Cardiac septum (tissue), 1 donor: ENCODE measurements at regions not wholly inside any gene's neighbourhood (a gene's known extent, or its start where the extent isn't known, plus 50 kb on each side); places are given as distances from the start of the nearest gene placed in this dataset.
"Not testable (repeated sequence)": the region's sequence is repeated elsewhere in the genome, so short reads cannot be mapped to it uniquely, and the experiment has no call there.

Experiments used
- DNase-seq: peaks from one replicate; pipeline ENCODE4 v3.0.0-alpha.2; 2020; ENCODE audit warnings: low spot score
- intact Hi-C: fragments of 100-400 bp; cut with DNase I; formaldehyde crosslinking; loops from one replicate; pipeline ENCODE4 v1.14.0; 2022
- donor health status: DM: no; HTN: no; CAD: no.

DNA sequence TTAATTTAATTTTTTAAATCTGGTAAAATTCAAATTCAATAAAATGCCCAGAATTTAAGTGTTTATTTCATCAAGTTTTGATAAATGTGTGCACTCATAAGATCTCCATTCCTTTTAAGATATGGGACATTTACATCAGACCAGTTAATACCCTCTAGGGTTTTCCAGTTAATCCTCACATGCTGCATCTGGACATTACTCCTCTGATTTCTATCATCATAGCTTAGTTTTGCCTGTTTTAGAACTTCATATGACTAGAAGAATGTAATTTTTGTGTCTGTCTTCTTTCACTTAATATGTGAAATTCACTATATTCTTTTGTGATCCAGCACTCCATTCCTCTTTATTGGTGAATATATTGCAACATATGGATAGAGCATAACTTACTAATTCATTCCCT, 727.7 kb upstream of the FAM241A start:
- DNase-seq: no peak
- intact Hi-C loops: no loop called here

DNA sequence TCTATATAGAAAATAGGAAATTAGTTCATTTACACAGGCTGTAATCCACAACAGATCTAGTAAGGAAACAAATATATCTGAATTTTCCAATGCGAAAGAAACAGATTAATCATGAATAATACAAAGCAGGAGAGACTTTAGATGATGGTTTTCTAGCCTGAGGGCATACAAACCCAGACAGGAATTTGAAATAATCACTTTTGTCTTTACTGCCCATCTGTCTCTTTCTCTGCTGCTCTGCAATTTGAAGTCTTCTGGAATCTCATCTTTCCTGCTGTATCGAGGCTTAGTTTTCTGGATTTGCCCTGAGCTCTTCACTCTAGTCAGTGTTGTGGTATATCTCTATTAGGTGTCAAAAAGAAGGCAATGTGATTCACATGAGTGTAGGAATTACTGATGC, 711.8 kb upstream of the FAM241A start:
- intact Hi-C loops: no loop called here
- DNase-seq: no peak

DNA sequence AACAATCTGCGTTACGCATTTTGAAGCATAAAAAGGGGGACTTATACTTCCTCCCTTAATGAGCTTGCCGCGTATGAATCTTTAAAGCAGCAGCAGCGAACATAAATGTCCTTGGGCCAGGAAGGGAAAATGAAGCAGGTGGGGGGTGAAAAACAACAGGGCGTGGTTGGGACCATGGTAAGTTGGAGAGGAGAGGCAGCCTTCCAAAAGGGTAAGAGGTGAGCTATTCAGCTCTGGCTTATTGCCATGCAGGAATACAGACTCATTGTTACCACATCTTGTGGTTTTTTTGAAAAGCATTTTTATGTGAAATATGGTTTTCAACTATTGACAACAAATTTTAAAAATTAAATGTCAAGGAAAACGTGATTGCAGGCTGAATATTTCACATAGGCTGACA, 710.7 kb upstream of the FAM241A start:
- intact Hi-C loops: no loop called here
- no peak for DNase-seq

DNA sequence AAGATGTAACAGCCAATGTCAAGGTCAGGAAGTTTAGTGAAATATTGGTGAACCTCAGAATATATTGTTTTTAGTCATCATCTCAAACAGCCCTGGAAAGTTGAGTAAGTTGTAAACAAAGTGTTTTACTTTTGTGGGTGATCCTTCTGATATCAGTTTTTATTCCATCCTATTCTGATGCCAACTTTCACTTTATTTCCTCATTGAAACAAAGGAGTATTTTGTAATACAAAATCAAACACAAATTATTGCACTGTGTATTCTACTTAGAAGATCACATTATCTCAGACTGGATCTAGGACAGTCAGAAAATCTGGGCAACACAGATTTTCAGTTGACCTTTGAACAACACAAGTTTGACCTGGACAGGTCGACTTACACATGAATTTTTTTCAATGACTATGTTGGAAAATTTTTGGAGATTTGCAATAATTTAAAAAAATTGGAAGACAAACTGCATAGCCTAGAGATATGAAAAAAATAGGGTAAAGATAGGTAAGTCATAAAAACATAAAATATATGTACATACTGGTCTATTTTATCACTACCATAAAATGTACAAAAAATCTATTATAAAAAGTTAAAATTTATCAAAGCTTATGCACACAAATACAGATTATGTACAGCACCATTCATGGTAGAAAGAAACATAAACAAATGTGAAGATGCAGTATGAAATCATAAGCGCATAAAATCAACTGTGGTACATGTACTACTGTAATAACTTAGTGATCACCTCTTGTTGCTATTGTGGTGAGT, 709.1 kb upstream of the FAM241A start:
- DNase-seq: no peak
- intact Hi-C loops: no loop called here

DNA sequence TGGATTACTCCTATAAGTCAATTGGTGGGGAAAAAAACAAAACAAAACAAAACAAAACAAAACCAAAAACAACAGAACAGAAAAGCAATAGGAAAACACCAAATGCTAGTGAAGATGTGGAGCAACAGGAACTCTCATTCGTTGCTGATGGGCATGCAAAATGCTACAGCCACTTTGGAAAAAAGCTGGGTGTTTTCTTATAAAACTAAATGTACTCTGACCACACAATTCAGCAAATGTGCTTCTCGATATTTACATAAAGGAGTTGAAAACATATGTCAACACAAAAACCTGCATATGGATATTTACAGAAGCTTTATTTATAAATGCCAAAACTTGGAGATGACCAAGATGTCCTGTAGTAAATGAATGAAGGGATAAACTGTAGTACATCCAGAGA, 703.6 kb upstream of the FAM241A start:
- intact Hi-C loops: no loop called here
- DNase-seq: no peak

DNA sequence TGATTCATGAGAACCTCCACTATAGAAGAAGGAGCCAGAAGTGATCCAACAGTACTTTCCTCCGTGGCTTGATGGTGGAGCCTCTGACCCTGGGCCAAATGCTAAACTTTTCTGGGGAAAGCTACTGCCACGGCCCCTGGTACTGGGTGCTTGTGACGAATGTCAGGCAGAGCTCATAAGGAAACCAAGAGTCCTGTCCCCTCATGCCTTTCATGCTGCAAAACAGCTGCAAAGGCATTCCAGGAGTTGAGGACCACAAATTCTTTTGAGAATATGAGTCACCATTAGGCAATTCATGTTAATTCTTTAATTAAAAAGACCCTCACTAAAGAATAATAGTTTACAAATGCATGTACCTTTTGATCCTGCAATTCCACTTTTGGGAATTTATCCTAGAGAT, 700.4 kb upstream of the FAM241A start:
- DNase-seq, intact Hi-C loops: not testable (repeated sequence)

DNA sequence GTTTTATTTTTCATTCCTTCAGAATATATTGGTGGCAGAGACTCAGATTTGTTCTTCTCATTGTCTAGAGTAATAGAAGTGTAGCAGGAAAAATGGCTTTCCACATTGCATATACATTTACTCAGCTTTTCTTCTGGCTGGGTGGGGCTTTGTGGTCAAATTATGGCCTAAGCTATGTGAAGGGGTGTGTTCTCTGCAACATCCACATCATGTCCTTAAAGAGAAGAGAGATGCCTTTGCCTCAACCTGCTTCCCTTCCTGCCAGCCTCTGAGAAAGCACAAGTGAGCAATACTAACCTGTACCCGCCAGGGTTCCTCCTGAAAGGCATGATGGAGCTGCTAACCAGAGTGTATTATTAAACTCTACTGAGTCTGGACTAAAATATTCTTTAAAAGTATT, 695.6 kb upstream of the FAM241A start:
- no peak for DNase-seq
- intact Hi-C loops: no loop called here

DNA sequence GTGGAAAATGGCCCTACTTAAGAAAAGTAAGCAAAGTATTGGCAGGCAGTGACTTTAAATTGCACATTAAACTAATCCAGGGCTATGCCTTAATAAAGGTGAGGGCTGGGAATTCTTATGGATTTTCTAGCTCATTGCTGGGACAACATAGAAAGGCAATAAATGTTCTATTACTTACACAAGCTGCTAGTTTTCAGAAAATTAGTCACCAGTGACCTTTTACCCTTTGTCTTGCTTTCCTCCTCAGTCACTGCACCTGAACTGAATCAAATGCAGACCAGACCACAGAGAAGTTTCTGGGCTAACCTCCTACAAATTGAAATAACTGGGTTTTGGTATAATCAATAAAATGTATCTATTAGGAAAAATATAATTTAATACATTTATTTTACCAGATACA, 694.4 kb upstream of the FAM241A start:
- intact Hi-C loops: no loop called here
- no peak for DNase-seq

DNA sequence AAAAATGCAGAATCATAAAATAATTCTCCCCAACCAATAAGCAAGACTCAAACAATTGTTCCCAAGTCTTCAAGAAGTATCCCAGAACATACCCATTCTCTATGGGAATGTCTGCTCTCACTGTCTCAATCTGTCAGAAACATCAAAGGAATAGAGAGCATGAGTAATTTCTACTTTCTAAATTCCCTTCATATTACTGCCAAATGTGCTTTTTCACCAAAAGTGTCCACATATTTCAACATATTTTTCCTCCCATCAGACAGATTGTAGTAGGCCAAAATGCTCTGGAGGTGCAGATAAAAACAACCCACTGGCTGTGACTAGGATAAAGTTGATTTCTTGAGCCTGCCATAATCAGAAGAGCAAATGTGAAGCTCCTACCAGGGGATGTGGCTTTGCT, 692.0 kb upstream of the FAM241A start:
- no peak for DNase-seq
- intact Hi-C loops: no loop called here

DNA sequence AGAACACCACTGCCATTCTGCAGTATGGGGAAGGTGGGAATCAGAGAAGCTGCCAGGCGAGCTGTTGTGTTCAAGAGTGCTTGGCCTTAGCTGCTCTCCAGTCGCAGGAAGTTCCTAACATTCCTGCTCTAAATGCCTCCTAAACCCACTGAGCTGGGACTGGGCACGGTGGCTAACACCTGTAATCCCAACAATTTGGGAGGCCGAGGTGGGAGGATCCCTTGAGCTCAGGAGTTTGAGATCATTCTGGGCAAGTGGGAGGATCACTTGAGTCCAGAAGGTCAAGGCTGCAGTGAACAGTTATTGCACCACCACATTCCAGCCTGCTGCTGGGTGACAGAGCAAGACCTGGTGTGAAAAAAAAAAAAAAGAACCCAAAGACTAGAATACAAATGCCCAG, 690.3 kb upstream of the FAM241A start:
- intact Hi-C loops: no loop called here
- DNase-seq: no peak

DNA sequence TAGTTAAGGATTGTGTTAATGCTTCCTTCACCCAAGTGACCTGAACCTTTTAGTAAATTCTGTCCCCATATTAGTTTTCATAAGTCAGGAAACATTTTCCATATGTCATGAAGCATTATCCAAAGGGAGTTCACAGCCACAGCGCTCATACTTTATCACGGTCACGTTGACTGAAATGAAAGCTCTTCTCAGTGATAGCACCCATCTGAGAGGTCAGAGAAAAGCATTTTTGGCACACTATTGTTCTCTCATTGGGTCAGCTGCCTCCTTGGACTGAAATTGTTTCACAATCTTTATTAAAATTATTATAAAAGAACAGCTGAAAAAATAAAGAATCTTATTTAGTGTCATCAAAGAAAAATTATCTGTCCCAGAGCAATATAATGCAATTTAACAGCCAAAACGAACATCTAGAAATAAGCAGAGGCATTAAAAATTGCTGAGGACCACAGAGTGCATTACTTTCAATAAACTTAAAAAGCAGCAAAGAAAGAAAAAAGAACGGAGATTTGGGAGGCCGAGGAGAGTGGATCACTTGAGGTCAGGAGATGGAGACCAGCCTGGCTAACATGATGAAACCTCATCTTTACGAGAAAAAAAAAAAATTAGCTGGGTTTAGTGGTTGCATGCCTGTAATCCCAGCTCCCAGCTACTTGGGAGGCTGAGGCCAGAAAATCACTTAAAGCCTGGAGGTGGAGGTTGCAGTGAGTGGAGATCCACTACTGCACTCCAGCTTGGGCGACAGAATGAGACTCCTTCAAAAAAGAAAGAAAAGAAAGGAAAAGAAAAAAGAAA, 680.8 kb upstream of the FAM241A start:
- intact Hi-C loops: no loop called here
- no peak for DNase-seq

DNA sequence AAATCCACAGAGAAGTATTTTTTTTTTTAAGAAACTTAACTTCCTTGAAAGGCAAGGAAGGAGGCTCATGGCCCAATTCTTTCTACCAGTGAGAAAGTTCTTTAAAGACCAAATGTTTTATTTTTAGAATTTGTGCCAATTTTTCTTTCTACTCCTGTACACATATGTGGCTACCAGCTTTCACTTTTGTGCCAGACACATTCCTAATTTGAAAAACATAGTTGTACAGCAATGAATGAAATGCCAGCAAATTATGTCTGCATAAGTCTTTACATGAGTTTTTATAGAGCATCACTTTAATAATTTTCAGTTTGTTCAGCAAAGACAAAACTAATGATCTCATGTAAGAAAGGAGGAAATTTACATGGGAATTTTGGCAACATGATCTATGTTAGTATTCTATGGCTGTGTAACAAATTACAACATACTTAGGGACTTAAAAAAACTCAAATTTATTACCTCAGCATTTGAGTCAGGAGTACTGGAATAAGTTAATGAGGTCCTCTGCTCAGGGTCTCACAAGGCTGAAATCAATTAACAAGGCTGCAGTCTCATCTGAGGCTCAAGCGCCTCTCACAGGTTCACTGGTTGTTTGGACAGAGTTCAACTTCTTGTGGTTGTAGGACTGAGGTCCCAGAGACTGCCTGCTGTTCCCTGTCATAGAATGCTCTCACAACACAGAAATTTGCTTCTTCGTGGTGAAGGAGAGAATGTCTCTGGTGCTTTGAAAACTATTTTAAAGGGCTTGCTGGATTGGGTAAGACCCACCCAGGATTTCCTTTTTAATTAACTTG, 678.2 kb upstream of the FAM241A start:
- intact Hi-C loops: no loop called here
- no peak for DNase-seq

DNA sequence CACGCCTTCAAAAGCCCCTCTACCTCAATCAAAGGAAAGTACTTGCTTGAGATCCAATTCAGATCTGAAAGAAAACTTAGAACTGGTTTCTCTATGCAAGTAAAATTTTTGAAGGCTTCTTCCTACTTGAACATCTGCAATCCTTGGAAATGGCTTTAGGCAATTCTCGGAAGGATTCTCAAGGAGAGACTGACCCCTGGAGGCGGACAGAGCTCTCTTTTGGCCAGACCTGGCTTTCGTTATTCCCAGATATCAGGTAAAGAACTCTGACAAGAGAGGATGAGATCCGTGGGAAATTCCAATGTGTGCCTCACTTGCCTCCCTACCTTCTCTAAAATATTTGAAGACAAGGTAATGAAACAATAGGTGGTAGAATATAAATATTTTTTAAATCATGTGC, 670.3 kb upstream of the FAM241A start:
- no peak for DNase-seq
- intact Hi-C loops: no loop called here

DNA sequence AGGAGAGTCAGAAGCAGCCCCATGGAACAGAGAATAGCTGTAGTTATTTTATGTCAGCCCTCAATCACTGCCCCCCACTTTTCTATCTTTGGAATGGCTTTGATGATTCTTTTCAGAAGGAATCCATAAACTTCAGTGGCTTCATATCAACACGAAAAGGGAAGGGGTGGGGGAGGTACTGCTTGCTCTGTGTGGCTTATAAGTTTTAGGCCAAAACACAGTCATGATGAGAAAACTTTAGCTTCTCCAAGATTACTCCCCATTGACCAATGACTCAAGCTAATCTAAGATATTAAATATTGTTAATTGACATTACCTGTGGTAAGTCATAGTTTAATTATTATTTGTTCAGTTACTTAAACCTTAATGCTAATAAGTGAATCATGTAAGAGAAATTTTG, 669.6 kb upstream of the FAM241A start:
- no peak for DNase-seq
- intact Hi-C loops: no loop called here

DNA sequence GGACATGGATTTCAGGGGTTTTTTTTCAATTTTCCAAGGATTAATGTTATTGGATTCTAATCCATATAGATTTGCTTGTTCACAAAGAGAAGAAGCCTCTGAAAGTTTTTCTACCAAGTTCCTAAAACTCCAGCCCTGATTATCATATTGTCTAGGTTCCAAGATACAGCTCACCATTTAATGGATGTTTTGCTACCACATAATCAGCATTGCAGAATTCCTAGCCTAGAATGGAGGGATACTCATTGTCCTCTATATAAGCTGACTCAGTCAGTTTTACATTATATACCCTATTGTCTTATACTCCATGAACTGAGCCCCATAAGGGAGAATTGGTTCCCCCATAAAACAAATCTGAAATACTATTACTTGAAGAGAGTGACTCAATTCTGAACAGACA, 664.7 kb upstream of the FAM241A start:
- no peak for DNase-seq
- intact Hi-C loops: no loop called here

DNA sequence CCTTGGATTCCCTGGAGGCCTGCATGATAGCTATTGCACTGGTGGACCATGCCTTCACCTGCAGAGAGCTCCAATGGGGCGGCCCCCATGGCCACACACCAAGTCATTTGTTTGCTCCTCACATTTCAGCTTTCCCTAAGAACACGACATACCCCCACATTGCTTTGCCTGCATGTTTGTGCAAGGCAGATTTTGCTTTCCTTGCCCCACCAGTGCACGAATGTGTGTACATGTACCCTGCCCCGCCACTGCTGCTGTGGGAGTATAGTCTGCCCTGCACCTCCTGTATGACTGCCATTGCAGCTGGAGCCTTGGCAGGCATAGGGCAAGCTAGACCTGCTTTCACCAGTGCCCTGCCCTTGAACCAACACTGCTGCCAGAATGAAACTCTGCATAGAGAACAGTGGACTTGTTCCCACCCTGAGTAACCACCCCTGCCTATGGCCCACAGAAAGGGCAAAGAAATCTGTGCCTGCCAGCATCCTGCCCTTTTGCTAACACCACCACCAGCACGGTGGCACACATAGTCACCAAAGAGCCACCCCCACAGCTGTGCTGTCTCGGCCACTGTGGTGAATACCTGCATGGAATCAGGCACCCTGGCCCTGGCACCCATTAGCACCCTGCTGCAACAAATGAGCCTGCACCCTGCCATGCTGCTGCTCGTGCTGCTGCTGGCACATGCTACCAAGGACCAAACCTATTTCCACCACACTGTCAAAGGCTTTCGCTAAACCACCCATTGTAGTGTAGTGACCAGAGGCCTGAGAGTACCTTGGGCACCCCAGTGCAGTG, 661.7 kb upstream of the FAM241A start:
- intact Hi-C loops: no loop called here
- no peak for DNase-seq

DNA sequence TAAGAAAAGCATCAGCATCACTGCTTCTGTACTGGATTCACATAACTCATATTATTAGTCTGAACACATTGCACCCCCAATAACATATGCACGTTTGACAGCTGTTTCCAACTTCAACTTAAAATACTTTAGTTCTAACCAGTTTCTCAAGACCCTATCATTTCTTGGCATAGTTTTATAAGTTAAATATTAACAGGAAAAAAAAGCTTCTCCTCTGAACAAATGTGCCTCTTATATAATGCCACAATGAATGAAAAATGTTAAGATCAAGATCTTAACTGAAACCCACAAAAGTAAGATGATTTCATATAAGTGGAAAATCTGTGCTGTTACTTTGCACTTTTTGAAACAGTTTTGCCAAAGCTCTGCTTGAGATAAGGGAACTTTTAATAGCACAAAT, 652.8 kb upstream of the FAM241A start:
- intact Hi-C loops: no loop called here

DNA sequence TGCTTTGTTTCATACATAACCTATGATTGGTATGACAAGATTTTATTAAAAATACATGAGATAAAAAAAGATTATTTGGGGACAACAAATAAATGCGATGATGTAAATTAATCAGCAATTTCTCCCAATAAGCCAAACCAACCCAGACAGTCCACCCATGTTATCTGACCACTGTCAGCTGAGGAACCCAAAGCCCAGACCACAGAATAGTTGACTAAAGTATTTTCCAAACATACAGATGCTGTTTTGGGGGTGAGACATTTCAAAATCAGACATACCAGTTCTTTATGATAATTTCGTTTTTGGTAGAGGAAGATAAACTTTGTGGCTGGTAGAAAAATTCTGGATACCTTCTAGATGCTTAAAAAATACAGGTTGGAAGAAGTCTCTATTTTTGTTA, 650.8 kb upstream of the FAM241A start:
- no peak for DNase-seq
- intact Hi-C loops: no loop called here

More for the DNA sequence above, 652.8 kb upstream of the FAM241A start:
- no peak for DNase-seq

DNA sequence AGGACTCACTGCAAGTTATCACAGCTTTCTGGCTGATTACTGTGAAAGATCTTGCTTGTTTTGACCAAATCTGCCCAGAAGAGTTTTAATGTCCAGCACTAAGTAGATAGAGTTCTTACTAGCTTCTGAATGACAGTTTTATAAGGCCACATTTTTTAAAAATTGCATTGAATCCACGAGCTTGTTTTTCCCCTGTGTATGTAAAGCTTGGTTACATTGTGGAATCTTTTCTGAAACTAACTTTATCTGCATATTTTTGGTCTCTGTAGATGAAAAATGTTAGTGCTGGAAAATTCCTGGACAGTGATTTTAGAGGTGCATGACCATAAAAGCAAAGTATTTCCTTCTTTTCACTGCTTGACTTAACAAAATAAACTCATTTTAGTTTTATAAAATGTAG, 650.3 kb upstream of the FAM241A start:
- no peak for DNase-seq
- intact Hi-C loops: no loop called here

DNA sequence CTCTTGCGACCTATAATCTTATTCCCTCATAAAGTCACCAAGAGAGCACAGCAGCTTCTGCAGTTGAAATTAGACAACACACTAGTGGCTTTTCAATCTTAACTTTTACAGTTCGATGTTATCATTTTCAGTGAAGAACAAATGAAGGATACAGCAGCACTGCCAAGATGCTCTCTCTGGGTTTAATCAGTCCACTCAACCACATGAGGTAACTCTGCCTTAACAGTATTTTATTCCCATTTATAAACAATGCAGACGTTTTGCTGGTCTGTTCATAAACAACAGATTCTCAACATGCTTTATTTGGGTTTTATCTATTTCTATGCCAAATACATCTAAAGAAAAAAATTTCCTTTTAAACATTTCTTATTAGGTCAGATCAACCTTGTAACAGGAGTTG, 646.0 kb upstream of the FAM241A start:
- DNase-seq: no peak
- intact Hi-C loops: no loop called here
